MM.1S (cell line): ENCODE measurements at regions not wholly inside any gene's neighbourhood (a gene's known extent, or its start where the extent isn't known, plus 50 kb on each side); places are given as distances from the start of the nearest gene placed in this dataset.

Experiments used
- DNase-seq: peaks from one replicate; pipeline ENCODE4 v3.0.0-alpha.2; 2015
- H2AFZ ChIP-seq: fragments of 300-600 bp; sonication (generic); 2 replicates; pipeline ENCODE4 v1.6.0; 2016; ENCODE audit warnings: antibody characterized with exemption, low read length
- H3F3A ChIP-seq: fragments of 300-600 bp; sonication (generic); 2 replicates; pipeline ENCODE4 v1.6.1; 2016; ENCODE audit warnings: mild to moderate bottlenecking, antibody characterized with exemption, low read length, moderate library complexity, mixed read lengths; ENCODE audit not compliant: insufficient read depth
- H3K27ac ChIP-seq: fragments of 300-600 bp; sonication (generic); 2 replicates; pipeline ENCODE4 v1.5.1; 2016; ENCODE audit warnings: mild to moderate bottlenecking, low read length
- H3K27me3 ChIP-seq: fragments of 300-600 bp; sonication (generic); replicated peaks from 2 replicates; pipeline ENCODE4 v1.6.0; 2016; ENCODE audit warnings: low read length; ENCODE audit not compliant: insufficient read depth
- H3K36me3 ChIP-seq: fragments of 300-600 bp; sonication (generic); replicated peaks from 2 replicates; pipeline ENCODE4 v1.6.1; 2016; ENCODE audit warnings: mild to moderate bottlenecking, low read length, mixed read lengths; ENCODE audit not compliant: insufficient read depth
- H3K4me1 ChIP-seq: fragments of 300-600 bp; sonication (generic); 2 replicates; pipeline ENCODE4 v1.6.1; 2016; ENCODE audit warnings: low read length, mixed read lengths
- H3K4me2 ChIP-seq: fragments of 300-600 bp; sonication (generic); 2 replicates; pipeline ENCODE4 v1.6.0; 2016; ENCODE audit warnings: low read depth, low read length
- H3K4me3 ChIP-seq: fragments of 300-600 bp; sonication (generic); 2 replicates; pipeline ENCODE4 v1.5.1; 2016; ENCODE audit warnings: low read length, mixed read lengths
- H3K79me2 ChIP-seq: fragments of 300-600 bp; sonication (generic); 2 replicates; pipeline ENCODE4 v1.6.1; 2016; ENCODE audit warnings: mixed run types, low read length, mixed read lengths
- H3K9ac ChIP-seq: fragments of 300-600 bp; sonication (generic); 2 replicates; pipeline ENCODE4 v1.6.1; 2016; ENCODE audit warnings: low read length, mixed read lengths
- H3K9me2 ChIP-seq: fragments of 300-600 bp; sonication (generic); replicated peaks from 2 replicates; pipeline ENCODE4 v1.6.1; 2016; ENCODE audit warnings: mild to moderate bottlenecking, low read length, mixed read lengths; ENCODE audit not compliant: insufficient read depth
- H3K9me3 ChIP-seq: fragments of 300-600 bp; sonication (generic); replicated peaks from 2 replicates; pipeline ENCODE4 v1.6.1; 2016; ENCODE audit warnings: mild to moderate bottlenecking, low read length, mixed read lengths; ENCODE audit not compliant: insufficient read depth
- H4K20me1 ChIP-seq: fragments of 300-600 bp; sonication (generic); 2 replicates; pipeline ENCODE4 v1.6.1; 2016; ENCODE audit warnings: mild to moderate bottlenecking, low read length, moderate library complexity, mixed read lengths; ENCODE audit not compliant: insufficient read depth
- EZH2 ChIP-seq: fragments of 300-600 bp; sonication (generic); optimal IDR thresholded peaks from 2 replicates; pipeline ENCODE3; 2017; ENCODE audit warnings: low read depth, mild to moderate bottlenecking, antibody characterized with exemption, low read length, mixed read lengths
- EZH2phosphoT487 ChIP-seq: fragments of 300-600 bp; sonication (generic); IDR thresholded peaks from 2 replicates; pipeline ENCODE4 v1.6.1; 2018; ENCODE audit warnings: antibody characterized with exemption, low read length
- TF ChIP-seq, protein P1 (sequence below): fragments of 300-600 bp; sonication (generic); IDR thresholded peaks from 2 replicates; pipeline ENCODE4 v1.5.1; 2016; ENCODE audit warnings: antibody characterized with exemption, low read length, mixed read lengths

DNA sequence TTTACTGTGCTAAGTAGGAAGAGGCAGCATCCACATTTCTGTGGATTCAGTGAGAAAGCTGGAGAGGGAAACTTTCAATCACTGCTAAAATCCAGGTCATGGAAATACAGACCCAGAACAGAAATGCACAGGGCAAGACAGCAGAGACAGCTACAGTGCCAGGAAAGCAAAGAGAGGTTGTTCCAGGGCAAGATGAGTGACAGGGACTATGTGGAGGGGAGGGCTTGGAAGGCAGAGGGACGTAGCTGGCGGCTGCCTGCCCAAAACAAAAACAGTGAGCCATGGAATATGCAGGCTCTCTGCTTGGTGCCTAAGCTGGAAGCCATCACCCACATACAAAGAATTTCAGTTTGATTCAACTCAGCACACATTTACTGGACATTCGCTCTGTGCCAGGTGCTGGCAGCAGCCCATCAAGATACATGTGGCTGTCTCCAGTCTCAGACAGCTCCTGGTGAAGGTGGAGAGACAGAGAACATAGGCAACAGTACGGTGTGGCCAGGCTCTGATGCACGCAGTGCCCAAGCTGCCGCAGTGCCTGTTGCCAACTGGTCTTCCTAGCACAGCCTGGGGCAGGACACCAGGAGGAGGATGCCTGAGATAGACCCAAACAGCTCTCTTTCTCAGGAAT lies 88.7 kb downstream of the AIPL1 start:
- Histone ChIP-seq H4K20me1 (no peaks in the 10 kb centered on the region), H3F3A (no peaks in the 10 kb centered on the region), H3K9me3 (no peaks in the 10 kb centered on the region), H3K9me2 (no peaks in the 10 kb centered on the region), H3K4me2 (no peak overlapping the region), H3K4me3 (no peak overlapping the region), H3K27me3 (peaks cover 13% of the 10 kb centered on the region; the same call in 1 of the 2 replicates), H2AFZ (no peak overlapping the region), H3K4me1 (no peaks in the 10 kb centered on the region), H3K36me3 (no peaks in the 10 kb centered on the region), H3K27ac (no peak overlapping the region), H3K79me2 (no peaks in the 10 kb centered on the region), H3K9ac (no peak overlapping the region)
- TF ChIP-seq, protein P1, sequence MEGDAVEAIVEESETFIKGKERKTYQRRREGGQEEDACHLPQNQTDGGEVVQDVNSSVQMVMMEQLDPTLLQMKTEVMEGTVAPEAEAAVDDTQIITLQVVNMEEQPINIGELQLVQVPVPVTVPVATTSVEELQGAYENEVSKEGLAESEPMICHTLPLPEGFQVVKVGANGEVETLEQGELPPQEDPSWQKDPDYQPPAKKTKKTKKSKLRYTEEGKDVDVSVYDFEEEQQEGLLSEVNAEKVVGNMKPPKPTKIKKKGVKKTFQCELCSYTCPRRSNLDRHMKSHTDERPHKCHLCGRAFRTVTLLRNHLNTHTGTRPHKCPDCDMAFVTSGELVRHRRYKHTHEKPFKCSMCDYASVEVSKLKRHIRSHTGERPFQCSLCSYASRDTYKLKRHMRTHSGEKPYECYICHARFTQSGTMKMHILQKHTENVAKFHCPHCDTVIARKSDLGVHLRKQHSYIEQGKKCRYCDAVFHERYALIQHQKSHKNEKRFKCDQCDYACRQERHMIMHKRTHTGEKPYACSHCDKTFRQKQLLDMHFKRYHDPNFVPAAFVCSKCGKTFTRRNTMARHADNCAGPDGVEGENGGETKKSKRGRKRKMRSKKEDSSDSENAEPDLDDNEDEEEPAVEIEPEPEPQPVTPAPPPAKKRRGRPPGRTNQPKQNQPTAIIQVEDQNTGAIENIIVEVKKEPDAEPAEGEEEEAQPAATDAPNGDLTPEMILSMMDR, result no peak
- TF ChIP-seq EZH2, result no peak
- TF ChIP-seq EZH2phosphoT487, result no peak
- no peak for DNase-seq

DNA sequence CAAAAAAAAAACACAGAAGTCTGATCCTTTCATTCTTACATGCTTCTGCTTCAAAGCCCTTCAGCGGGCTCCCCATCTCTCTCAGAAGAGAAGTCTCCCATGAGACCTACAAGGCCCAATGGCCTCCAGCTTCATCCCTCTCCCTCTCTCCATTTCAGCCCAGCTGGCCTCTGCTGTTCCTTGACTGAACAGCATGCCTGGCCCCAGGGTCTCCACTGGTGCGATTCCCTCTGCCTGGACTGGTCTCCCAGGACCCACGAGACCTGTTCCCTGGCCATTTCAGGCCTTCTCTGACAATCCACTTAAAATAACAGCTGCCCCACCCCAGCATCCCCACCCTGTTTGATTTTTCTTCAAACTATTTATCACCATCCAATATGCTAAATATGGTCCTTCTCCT lies 91.2 kb downstream of the AIPL1 start:
- Histone ChIP-seq H3K4me3 (no peak overlapping the region), H3F3A (no peaks in the 10 kb centered on the region), H3K36me3 (no peaks in the 10 kb centered on the region), H3K9me3 (no peaks in the 10 kb centered on the region), H3K4me2 (no peak overlapping the region), H4K20me1 (no peaks in the 10 kb centered on the region), H2AFZ (no peak overlapping the region), H3K27ac (no peak overlapping the region), H3K27me3 (peaks cover 13% of the 10 kb centered on the region; the same call in 1 of the 2 replicates), H3K79me2 (no peaks in the 10 kb centered on the region), H3K9me2 (no peaks in the 10 kb centered on the region), H3K9ac (no peak overlapping the region), H3K4me1 (no peaks in the 10 kb centered on the region)
- no peak for TF ChIP-seq EZH2
- TF ChIP-seq, protein P1, result no peak
- TF ChIP-seq EZH2phosphoT487, result no peak
- DNase-seq, result no peak

DNA sequence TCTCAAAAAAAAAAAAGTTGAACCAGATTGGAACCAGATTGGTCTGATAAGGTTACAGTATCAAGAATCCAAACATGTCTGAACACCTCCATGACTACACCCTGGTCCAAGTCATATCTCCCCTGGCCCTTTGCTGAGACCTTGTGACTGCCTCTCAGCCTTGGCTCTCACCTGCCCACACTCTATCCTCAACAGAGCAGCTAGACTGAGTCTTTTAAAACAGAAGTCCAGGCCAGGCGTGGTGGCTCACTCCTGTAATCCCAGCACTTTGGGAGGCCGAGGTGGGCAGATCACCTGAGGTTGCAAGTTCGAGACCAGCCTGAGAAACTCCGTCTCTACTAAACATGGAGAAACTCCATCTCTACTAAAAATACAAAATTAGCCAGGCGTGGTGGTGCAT lies 91.7 kb downstream of the AIPL1 start:
- Histone ChIP-seq H3K9me3 (no peaks in the 10 kb centered on the region), H3K9ac (no peak overlapping the region), H3K4me1 (no peaks in the 10 kb centered on the region), H3F3A (no peaks in the 10 kb centered on the region), H3K27ac (no peak overlapping the region), H3K4me3 (no peak overlapping the region), H3K9me2 (no peaks in the 10 kb centered on the region), H3K27me3 (peaks cover 13% of the 10 kb centered on the region; the same call in 1 of the 2 replicates), H3K79me2 (no peaks in the 10 kb centered on the region), H2AFZ (no peak overlapping the region), H3K36me3 (no peaks in the 10 kb centered on the region), H4K20me1 (no peaks in the 10 kb centered on the region), H3K4me2 (no peak overlapping the region)
- no peak for DNase-seq
- TF ChIP-seq EZH2phosphoT487 (no peak), EZH2 (no peak)
- TF ChIP-seq, protein P1, result no peak
